GM12874 (cell line): ENCODE measurements at regions not wholly inside any gene's neighbourhood (a gene's known extent, or its start where the extent isn't known, plus 50 kb on each side); places are given as distances from the start of the nearest gene placed in this dataset.

Experiments
- CTCF ChIP-seq: IDR thresholded peaks from 2 replicates; pipeline ENCODE4 v1.5.1; 2011; ENCODE audit warnings: low read depth, mild to moderate bottlenecking, control low read depth, low read length, moderate library complexity; ENCODE audit not compliant: insufficient read depth

GRCh38 chr3:176969066-176969465 is 228.2 kb downstream of the TBL1XR1 start:
- TF ChIP-seq CTCF = no peak

- no peak for TF ChIP-seq CTCF
Observed at GRCh38 chr3:176968631-176969030, 228.7 kb downstream of the TBL1XR1 start.

GRCh38 chr3:176967522-176967921 is 229.8 kb downstream of the TBL1XR1 start:
- no peak for TF ChIP-seq CTCF

- no peak for TF ChIP-seq CTCF
Observed at GRCh38 chr3:176964661-176965060, 232.6 kb downstream of the TBL1XR1 start.

- TF ChIP-seq CTCF = no peak
Observed at GRCh38 chr3:176961916-176962315, 235.4 kb downstream of the TBL1XR1 start.

GRCh38 chr3:176959867-176960266 is 237.4 kb downstream of the TBL1XR1 start:
- TF ChIP-seq CTCF = no peak

GRCh38 chr3:176958560-176958959 is 238.7 kb downstream of the TBL1XR1 start:
- TF ChIP-seq CTCF = no peak

GRCh38 chr3:176954517-176954916 is 242.8 kb downstream of the TBL1XR1 start:
- no peak for TF ChIP-seq CTCF
